HS-27A (cell line): ENCODE measurements at regions not wholly inside any gene's neighbourhood (a gene's known extent, or its start where the extent isn't known, plus 50 kb on each side); places are given as distances from the start of the nearest gene placed in this dataset.

Experiments
- DNase-seq: peaks from one replicate; pipeline ENCODE4 v3.0.0-alpha.2; 2012; ENCODE audit warnings: low read depth, missing footprints

GRCh38 chr4:188197566-188197965 lies 58.3 kb downstream of the TRIML1 start:
- DNase-seq: no peak

DNA sequence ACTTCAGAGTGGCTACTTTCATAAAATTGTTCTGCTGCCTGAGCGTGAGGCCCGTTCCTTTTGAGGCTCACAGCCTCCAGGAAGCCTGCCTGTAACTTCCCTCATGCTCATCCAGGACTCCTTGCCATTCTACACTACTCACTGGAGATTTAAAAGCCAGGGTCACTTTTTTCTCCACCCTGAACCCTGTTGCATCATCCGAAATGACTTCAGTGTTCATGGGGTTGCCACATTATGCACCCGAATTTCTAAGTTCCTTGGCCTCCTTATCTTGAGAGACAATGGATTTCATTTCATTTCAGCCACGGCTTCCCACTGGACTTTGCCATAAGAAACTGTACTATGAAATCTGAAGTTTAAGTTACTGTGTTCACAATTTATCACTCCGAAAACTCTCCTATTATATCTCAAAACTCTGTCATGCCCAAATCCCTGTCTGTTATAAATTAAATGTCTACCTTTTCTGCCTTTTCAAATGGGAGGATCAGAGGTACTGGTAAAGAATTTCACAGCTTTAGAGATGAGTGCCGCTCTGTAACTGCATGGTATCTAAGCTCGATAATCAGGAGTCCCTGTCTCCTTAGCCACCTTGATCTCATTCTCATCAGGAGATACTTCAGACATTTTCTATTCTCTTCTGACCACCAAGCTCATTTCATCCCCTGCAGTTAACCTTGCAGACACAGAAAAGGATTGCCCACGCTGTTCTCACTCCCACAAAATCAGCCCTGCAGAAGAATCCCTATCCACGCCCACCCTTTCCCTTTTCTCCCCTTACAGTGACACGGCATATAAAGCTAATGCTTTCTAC lies 59.9 kb downstream of the TRIML1 start:
- DNase-seq: no peak

- DNase-seq: no peak
Measured at GRCh38 chr4:188201851-188202250, 62.6 kb downstream of the TRIML1 start.

DNA sequence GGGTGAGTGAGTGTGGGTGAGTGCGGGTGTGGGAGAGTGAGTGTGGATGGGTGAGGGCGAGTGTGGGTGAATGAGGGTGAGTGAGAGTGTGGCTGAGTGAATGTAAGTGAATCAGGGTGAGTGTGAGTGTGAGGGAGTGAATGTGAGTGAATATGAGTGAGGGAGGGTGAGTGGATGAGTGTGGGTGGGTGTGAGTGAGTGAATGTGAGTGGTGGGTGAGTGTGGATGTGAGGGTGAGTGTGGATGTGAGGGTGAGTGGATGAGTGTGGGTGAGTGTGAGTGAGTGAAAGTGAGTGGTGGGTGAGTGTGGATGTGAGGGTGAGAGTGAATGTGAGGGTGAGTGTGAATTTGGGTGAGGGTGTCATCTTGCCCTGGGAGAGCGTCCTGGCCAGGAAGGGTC lies 67.5 kb downstream of the TRIML1 start:
- no peak for DNase-seq

- no peak for DNase-seq
Measured at GRCh38 chr4:188214861-188215260, 75.6 kb downstream of the TRIML1 start.

DNA sequence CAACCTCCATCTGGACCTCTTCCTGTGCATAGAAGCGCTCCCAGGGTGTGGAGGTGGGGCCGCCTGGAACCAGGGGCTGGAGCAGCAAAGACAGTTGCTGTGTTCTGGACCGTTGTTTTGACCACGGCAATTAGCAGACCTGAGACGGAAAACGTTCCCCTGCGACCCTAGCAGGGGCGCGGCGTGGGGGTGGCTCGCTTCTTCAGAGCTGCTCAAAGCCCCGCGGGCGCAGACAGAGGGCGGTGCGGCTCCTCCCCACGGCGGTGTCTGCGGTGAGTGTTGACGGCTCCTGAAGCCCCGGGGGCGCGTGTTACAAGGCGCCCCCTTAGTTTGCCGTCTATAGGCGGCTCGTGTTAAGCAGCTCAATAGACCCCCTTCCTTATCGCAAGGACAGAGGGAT lies 79.2 kb downstream of the TRIML1 start:
- DNase-seq: no peak

DNA sequence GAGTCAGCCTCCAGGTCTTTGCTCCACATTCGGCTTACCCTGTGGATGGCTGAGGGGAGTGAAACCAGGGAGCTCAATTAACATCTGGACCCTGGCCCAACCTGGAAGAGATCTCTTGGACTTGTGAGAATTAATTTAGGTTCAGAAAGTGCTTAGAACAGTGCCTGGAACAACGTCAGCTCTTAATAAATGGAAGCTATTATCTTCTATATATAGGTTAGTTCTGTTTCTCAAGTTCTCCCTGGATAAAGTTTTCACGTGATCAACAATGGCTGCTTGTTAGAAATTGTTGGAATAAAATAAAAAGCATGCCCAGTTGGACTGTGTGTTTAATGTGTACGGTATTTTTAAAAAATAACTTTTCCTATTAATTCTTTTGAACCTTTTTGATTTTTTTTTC lies 80.8 kb downstream of the TRIML1 start:
- no peak for DNase-seq

DNA sequence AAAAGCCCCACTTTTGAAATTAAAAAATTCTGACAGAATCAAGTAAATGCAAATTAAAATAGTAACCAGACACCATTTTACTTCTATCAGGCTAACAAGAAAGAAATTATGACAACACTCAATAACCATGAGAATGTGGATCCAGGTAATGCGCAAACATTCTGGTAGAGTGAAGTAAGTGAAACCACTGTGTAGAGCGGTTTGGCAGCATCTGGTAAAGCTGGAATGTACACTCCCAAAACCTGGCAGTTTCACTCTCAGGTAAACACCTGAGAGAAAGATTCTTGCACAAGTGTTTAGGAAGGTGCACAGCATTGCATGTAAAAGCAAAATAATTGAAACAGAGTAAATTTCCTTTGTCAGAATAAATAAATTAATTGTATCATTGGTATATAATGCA lies 81.8 kb downstream of the TRIML1 start:
- DNase-seq: no peak

DNA sequence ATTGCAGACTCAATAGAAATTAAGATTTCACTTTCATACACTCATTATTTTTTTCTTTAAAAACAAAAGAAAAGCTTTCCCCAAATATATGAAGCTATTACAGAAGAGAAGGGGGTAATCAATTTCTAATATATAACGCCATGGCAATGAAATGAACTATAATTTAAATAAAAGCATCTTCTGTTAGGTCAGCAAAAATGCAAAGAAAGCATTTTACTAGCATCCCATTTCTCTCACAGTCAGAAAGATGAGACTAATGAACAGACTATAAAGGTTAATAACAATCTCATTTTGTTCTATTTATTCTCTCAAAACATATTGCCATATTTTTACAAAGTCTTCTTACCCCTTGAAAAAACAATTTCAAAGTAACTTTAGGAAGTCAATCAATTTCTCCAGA lies 89.0 kb downstream of the TRIML1 start:
- no peak for DNase-seq

GRCh38 chr4:188232428-188232827 lies 93.2 kb downstream of the TRIML1 start:
- DNase-seq: no peak

- no peak for DNase-seq
Measured at GRCh38 chr4:188242041-188242440, 102.8 kb downstream of the TRIML1 start.

DNA sequence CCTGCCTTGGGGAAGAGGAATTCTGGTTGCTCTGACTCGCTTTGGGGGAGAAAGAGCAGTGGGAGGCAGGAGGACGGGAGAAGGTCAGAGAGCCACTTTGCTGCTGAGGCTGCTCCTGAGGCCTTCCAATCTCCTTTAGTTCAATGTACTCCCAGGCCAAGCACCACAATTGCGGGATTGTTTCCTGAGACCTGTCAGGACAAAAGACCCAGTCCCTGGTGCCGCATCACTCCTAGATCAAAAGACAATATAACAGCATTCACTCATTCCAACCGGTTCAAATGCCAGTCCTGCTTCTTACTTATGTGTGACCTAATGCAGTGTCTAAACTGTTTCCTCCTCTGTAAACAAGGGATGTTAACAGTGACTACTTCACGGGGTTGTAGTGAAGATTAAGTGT lies 106.4 kb downstream of the TRIML1 start:
- no peak for DNase-seq

DNA sequence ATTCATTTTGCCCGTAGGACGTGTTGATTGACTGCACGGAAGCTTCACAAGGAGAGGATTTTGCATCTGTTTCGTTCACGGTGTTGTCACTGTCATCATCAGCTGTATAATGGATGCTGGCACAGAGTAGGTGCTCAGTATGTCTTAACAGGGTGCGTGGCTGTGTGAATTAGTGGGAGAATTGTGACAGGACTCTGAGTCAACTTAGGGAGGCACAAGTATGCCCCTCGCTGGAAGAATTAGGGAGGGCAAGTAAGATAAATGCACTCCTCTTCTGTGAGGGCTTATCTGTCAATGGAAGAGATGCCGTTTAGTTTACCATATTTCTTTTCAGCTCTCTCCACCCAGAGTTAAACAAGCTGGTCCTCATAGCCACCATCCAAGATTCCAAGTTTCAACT lies 107.2 kb downstream of the TRIML1 start:
- DNase-seq: no peak

DNA sequence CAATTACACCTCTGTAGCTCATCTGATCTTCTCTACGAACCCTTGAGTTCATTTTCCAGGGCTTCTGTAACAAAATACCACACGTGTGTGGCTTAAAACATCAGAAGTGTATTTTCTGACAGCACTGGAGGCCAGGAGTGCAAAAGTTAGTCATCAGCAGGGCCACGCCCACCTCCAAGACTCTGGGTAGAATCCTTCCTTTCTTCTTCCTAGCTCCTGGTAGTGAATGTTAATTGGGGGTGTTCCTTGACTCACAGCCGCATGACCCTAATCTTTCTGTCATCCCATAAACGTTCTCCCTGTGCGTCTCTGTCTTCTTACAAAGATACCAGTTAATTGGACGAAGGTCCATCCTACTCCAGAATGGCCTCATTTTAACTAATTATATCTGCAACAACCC lies 115.0 kb downstream of the TRIML1 start:
- DNase-seq: no peak

DNA sequence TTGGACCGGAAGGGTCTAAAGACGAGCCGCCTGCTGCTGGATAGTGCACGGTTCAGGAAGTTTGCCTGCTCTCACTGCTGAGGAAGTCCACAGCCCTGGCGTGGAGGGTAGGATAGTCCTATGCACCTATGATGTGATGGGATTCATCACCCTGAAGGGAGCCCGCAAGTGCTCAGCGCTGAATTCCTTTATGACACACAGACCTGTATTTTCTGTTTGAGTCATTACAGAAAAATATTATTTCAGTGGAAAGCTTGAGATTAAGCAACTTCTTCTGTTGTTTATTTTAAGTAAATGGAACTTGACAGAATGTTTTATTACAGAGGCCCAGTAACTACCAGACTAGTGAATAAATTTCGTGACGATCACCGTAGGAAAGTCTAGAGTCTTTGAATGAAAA lies 123.2 kb downstream of the TRIML1 start:
- no peak for DNase-seq

- DNase-seq: no peak
Measured at GRCh38 chr4:188263321-188263720, 124.1 kb downstream of the TRIML1 start.

DNA sequence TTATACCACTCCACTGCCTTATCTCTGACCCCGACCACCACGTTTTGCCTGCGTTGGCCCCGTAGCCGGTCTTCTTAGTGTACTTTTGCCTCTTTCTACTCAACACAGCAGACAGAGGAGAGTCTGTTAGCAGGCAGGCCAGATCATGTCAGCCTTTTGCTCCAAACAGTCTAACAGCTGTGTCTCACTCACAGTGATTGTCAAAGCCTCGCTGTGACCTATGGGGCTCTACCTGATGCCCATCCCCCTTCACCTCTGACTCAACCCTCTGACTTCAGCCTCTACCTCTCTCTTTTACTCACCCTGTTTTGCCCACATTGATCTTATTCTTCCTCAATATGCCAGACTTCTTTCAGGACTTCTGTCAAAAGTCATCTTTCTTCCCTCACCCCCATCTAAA lies 127.1 kb downstream of the TRIML1 start:
- DNase-seq: no peak

- no peak for DNase-seq
Measured at GRCh38 chr4:188268131-188268908, 129.1 kb downstream of the TRIML1 start.

GRCh38 chr4:188270273-188271069 lies 131.2 kb downstream of the TRIML1 start:
- DNase-seq: no peak

- DNase-seq: no peak
Measured at GRCh38 chr4:188275686-188276085, 136.4 kb downstream of the TRIML1 start.

DNA sequence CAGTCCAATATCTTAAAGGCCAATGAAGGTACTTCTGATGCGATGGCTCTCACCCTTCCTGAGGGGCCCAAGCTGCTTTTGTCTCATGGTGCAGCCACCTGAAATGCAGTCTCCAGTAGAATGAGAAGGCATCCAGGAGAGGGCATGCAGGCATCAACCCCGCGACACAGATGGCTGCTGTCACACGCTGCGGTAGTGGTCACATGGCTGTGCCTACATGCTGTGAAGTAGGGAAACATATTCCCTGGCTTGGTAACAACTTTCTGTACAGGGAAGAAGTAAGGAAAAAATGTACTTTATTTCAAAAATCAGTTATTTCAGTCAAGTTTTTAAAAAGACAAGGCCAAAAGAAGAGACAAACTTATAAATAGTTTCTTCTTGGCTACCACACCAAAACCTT lies 139.9 kb downstream of the TRIML1 start:
- DNase-seq: no peak

DNA sequence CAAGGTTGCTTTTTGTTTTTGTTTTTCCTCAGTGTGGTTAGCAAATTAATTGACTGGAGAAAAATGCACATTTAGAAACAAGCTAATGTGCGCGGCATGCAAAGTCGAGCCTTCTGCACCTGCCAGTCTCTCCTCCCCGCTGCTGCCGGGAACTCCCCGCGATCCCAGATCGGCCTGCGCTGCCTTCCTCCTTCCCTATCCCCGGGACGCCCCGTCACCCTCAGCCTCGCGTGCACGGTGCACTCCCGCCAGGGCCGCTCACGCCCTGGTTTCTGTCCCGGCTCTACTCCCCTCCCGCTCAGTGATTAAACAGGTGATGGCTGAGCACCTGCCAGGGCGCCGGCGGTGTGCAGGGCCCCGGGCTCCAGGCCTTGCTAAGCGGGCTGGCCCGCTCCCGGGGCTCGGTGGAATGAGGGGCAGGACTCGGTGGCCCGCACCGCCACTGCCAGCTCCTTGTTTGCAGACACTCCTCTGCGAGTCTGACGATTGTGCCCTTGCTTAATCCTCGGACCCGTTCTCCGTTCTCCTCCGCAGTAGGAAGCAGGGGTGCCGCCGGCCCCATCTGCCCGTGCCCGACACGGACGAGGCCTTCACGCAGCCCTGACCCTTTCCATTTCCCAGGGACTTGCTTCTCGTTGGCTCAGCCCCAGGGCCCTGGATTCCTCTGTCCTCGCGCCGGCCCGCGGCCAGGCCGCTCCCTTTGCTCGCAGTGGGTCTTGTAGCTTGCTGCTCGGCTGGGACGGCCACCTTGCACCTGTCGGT lies 143.4 kb downstream of the TRIML1 start:
- DNase-seq: no peak
